ENCODE measurements at regions not wholly inside any gene's neighbourhood (a gene's known extent, or its start where the extent isn't known, plus 50 kb on each side); places are given as distances from the start of the nearest gene placed in this dataset.
A peak's percentile ranks its signal among the peaks of the same experiment; 100 is the strongest.

GRCh38 chr20:57088436-57088835, 178.0 kb downstream of the BMP7 start:
- no peak for DNase-seq (ENCODE audit: low read depth in 1 of 2, low spot score in 1 of 2)
- in situ Hi-C loops (cut with HindIII; ENCODE audit: low pct_unique_long_range_greater_than_20kb, low sequenced_read_pairs): no loop called here
- no peak for TF ChIP-seq JUND (IDR thresholded peaks at IDR 0.05; ENCODE audit: low read depth)

GRCh38 chr20:57089699-57090144, 176.7 kb downstream of the BMP7 start:
- peak; percentile 74 to 77 for DNase-seq (ENCODE audit: low read depth in 1 of 2, low spot score in 1 of 2)
- no peak for TF ChIP-seq JUND (IDR thresholded peaks at IDR 0.05; ENCODE audit: low read depth)
- in situ Hi-C loops (cut with HindIII; ENCODE audit: low pct_unique_long_range_greater_than_20kb, low sequenced_read_pairs): no loop called here

GRCh38 chr20:57090590-57091560, 175.6 kb downstream of the BMP7 start:
- no peak for DNase-seq (ENCODE audit: low read depth in 1 of 2, low spot score in 1 of 2)

GRCh38 chr20:57091748-57092111, 174.7 kb downstream of the BMP7 start:
- no peak for TF ChIP-seq JUND (IDR thresholded peaks at IDR 0.05; ENCODE audit: low read depth)
- DNase-seq (ENCODE audit: low read depth in 1 of 2, low spot score in 1 of 2): no peak
- in situ Hi-C loops (cut with HindIII; ENCODE audit: low pct_unique_long_range_greater_than_20kb, low sequenced_read_pairs): no loop called here

More at GRCh38 chr20:57090590-57091560, 175.6 kb downstream of the BMP7 start:
- in situ Hi-C loops (cut with HindIII; ENCODE audit: low pct_unique_long_range_greater_than_20kb, low sequenced_read_pairs): no loop called here
- no peak for TF ChIP-seq JUND (IDR thresholded peaks at IDR 0.05; ENCODE audit: low read depth)

GRCh38 chr20:57092112-57092899, 174.1 kb downstream of the BMP7 start:
- in situ Hi-C loops (cut with HindIII; ENCODE audit: low pct_unique_long_range_greater_than_20kb, low sequenced_read_pairs): no loop called here
- peak; percentile 79 to 85 for DNase-seq (ENCODE audit: low read depth in 1 of 2, low spot score in 1 of 2)
- no peak for TF ChIP-seq JUND (IDR thresholded peaks at IDR 0.05; ENCODE audit: low read depth)

GRCh38 chr20:57092900-57093530, 173.4 kb downstream of the BMP7 start:
- no peak for DNase-seq (ENCODE audit: low read depth in 1 of 2, low spot score in 1 of 2)
- in situ Hi-C loops (cut with HindIII; ENCODE audit: low pct_unique_long_range_greater_than_20kb, low sequenced_read_pairs): no loop called here
- TF ChIP-seq JUND (IDR thresholded peaks at IDR 0.05; ENCODE audit: low read depth): no peak

- no peak for TF ChIP-seq JUND (IDR thresholded peaks at IDR 0.05; ENCODE audit: low read depth)
- no peak for DNase-seq (ENCODE audit: low read depth in 1 of 2, low spot score in 1 of 2)
- in situ Hi-C loops (cut with HindIII; ENCODE audit: low pct_unique_long_range_greater_than_20kb, low sequenced_read_pairs): no loop called here
Measured at GRCh38 chr20:57093766-57094165, 172.7 kb downstream of the BMP7 start.

GRCh38 chr20:57094252-57094891, 172.1 kb downstream of the BMP7 start:
- no peak for DNase-seq (ENCODE audit: low read depth in 1 of 2, low spot score in 1 of 2)
- in situ Hi-C loops (cut with HindIII; ENCODE audit: low pct_unique_long_range_greater_than_20kb, low sequenced_read_pairs): no loop called here
- no peak for TF ChIP-seq JUND (IDR thresholded peaks at IDR 0.05; ENCODE audit: low read depth)

GRCh38 chr20:57094991-57095390, 171.4 kb downstream of the BMP7 start:
- in situ Hi-C loops (cut with HindIII; ENCODE audit: low pct_unique_long_range_greater_than_20kb, low sequenced_read_pairs): no loop called here
- no peak for DNase-seq (ENCODE audit: low read depth in 1 of 2, low spot score in 1 of 2)
- TF ChIP-seq JUND (IDR thresholded peaks at IDR 0.05; ENCODE audit: low read depth): no peak

- in situ Hi-C loops (cut with HindIII; ENCODE audit: low pct_unique_long_range_greater_than_20kb, low sequenced_read_pairs): no loop called here
- TF ChIP-seq JUND (IDR thresholded peaks at IDR 0.05; ENCODE audit: low read depth): no peak
- no peak for DNase-seq (ENCODE audit: low read depth in 1 of 2, low spot score in 1 of 2)
Measured at GRCh38 chr20:57095426-57095825, 171.0 kb downstream of the BMP7 start.

- DNase-seq (ENCODE audit: low read depth in 1 of 2, low spot score in 1 of 2): no peak
- in situ Hi-C loops (cut with HindIII; ENCODE audit: low pct_unique_long_range_greater_than_20kb, low sequenced_read_pairs): no loop called here
- no peak for TF ChIP-seq JUND (IDR thresholded peaks at IDR 0.05; ENCODE audit: low read depth)
Measured at GRCh38 chr20:57097245-57097915, 169.1 kb downstream of the BMP7 start.

- DNase-seq (ENCODE audit: low read depth in 1 of 2, low spot score in 1 of 2): no peak
- TF ChIP-seq JUND (IDR thresholded peaks at IDR 0.05; ENCODE audit: low read depth): no peak
- in situ Hi-C loops (cut with HindIII; ENCODE audit: low pct_unique_long_range_greater_than_20kb, low sequenced_read_pairs): no loop called here
Measured at GRCh38 chr20:57102160-57102559, 164.3 kb downstream of the BMP7 start.
